Neuron (in vitro differentiated cells): ENCODE measurements at regions not wholly inside any gene's neighbourhood (a gene's known extent, or its start where the extent isn't known, plus 50 kb on each side); places are given as distances from the start of the nearest gene placed in this dataset.
"Not testable (repeated sequence)": the region's sequence is repeated elsewhere in the genome, so short reads cannot be mapped to it uniquely, and the experiment has no call there.

Experiments used
- H2AFZ ChIP-seq: one replicate; pipeline ENCODE4 v1.6.1; 2013; ENCODE audit warnings: low read depth, mild to moderate bottlenecking, inconsistent platforms, low read length, moderate library complexity
- H3K27me3 ChIP-seq: one replicate; pipeline ENCODE4 v1.6.1; 2013; ENCODE audit warnings: low read length; ENCODE audit not compliant: insufficient read depth
- H3K36me3 ChIP-seq: one replicate; pipeline ENCODE4 v1.6.1; 2013; ENCODE audit warnings: low read length; ENCODE audit not compliant: insufficient read depth
- H3K4me1 ChIP-seq: one replicate; pipeline ENCODE4 v1.6.1; 2013; ENCODE audit warnings: low read length; ENCODE audit not compliant: insufficient read depth
- H3K4me3 ChIP-seq: 2 replicates; pipeline ENCODE4 v1.5.1; 2013; ENCODE audit warnings: mild to moderate bottlenecking, low read length, moderate library complexity
- H3K9me3 ChIP-seq: one replicate; pipeline ENCODE4 v1.6.1; 2013; ENCODE audit warnings: low read length

DNA sequence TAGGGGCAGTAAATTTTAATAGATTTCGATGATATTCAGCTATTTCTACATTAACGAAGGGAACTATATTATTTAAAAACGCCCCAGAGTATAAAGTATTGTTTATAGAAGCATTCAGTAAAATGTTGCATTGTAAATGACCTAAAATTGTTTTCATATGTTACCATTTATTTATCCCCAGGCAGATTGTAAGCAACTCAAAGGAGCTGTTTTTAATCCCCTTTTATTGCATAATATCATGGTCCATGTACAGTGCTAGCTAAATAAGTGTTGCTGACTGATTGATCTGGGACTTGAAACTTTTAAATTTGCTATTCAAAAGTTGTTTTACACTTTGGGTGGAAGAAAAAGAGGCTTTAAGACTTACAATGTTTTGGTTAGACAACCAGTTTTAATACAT lies 199.0 kb upstream of the SLC38A2 start:
- no peaks in the 10 kb centered on the region for H3K9me3 ChIP-seq
- H3K36me3 ChIP-seq = no peaks in the 10 kb centered on the region
- no peaks in the 10 kb centered on the region for H3K4me1 ChIP-seq

DNA sequence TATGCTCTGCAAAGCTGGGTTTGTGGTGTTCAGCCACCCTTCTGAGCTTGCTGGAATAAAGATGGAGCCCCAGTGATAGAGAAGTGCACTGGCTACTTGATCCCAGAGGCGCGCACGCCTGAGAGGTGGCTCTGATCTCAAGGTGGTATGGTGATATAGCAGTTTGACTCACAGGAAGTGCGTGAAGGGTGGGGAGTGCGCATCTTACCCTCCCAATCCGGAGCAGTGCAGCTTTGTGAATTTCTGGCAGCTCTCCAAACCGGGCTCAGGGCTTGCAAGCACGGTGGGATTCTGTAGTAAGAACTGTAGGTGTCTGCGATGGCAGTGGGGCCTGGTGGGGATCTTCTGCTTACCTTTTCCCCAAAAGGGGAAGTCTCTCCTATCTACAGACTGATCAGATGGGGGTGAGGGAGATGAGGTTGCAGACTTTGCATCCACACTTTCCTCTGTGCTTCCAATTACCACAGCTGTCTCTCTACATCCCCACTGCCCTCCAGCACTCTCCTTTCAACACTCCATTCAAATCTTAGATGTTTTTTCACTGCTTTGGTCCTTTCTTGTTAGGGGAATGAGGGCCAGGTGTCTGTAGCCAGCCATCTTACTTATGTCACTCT lies 197.4 kb upstream of the SLC38A2 start:
- Histone ChIP-seq H3K27me3 (no peaks in the 10 kb centered on the region), H3K4me3 (no peak overlapping the region), H3K4me1 (no peaks in the 10 kb centered on the region), H3K36me3 (no peaks in the 10 kb centered on the region), H2AFZ (no peak overlapping the region), H3K9me3 (no peaks in the 10 kb centered on the region)

More for the DNA sequence above, 199.0 kb upstream of the SLC38A2 start:
- Histone ChIP-seq H3K27me3 (no peaks in the 10 kb centered on the region), H3K4me3 (no peak overlapping the region), H2AFZ (no peak overlapping the region)

DNA sequence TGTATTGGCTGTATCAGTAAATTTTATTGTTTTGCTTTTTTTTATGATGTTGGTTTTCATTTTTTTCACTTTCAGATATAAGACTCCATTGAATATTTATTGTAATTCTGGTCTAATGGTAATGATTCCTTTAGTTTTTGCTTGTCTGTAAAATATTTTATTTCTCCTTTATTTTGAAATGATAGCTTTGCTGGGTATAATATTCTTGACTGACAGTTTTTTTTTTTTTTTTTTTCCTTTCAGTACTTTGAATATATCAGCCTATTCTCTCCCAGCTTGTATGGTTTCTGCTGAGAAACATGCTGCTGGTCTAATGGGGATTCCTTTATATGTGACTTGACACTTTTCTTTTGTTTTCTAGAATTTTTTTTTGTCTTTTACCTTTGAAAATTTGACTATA lies 195.1 kb upstream of the SLC38A2 start:
- Histone ChIP-seq H2AFZ (no peak overlapping the region), H3K9me3 (no peaks in the 10 kb centered on the region), H3K36me3 (no peaks in the 10 kb centered on the region), H3K27me3 (no peaks in the 10 kb centered on the region), H3K4me3 (no peak overlapping the region), H3K4me1 (peaks cover 5% of the 10 kb centered on the region)

DNA sequence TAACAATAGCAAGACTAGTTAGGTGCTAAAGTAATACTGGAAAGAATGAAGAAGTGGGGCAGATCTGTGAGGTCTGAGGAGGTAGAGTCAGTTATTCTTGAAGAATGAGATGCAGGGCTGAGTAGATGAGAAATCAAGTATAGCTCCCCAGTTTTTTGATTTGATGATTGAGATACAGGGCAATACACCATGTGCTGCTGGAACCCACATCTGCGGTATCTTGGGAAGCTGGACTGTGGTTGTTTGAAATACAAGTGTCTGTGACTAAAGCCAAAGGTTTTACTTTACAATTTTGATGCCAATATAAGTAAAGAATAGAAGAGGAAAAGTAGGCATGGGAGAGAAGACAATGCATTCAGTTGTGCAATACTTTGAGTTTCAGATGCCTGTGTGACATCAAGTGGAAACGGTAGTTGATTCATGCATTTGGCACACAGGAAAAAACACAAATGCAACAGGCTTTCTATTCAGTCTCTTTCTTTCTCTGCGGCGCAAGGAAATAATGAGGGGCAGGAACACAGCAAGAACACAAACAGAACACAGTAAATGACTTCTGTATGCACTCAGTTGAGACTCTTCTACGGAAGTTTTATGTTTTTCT lies 190.2 kb upstream of the SLC38A2 start:
- no peaks in the 10 kb centered on the region for H3K9me3 ChIP-seq
- no peaks in the 10 kb centered on the region for H3K27me3 ChIP-seq
- H2AFZ ChIP-seq = no peak overlapping the region
- H3K36me3 ChIP-seq = no peaks in the 10 kb centered on the region
- H3K4me3 ChIP-seq = no peak overlapping the region
- peaks cover 7% of the 10 kb centered on the region for H3K4me1 ChIP-seq

DNA sequence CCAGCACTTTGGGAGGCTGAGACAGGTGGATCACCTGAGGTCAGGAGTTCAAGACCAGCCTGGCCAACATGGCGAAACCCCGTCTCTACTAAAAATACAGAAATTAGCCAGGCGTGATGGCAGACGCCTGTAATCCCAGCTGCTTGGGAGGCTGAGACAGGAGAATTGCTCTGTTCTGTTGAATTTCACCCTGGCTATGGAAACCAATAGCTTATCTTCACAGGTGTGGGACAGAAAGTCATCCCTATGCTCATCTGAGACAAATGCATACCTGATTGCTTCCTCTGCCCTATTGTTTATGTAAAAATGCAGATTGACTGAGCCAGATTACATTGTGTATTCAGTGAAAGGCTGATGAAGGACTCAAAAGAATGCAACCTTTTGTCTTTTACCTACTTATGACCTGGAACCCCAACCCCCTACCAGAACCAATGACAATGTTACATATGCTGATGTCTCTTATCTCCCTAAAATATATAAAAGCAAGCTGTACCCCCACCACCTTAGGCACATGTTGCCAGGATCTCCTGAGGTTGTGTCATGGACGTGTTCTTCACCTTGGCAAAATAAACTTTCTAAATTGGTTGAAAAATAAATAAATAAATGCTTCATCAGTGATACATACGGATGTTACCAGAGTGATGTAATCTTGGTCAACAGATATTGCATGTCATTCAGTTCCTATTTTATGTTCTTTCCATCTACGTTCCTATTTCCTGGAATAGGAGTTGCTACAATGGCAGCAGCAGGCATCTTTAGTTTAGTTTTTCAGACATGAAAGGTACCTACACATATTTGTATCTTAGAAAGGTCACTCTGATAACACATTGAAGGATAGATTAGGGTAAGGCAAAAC lies 189.4 kb upstream of the SLC38A2 start:
- not testable (repeated sequence) for H3K4me1 ChIP-seq, H3K4me3 ChIP-seq, H3K36me3 ChIP-seq, H3K9me3 ChIP-seq, H2AFZ ChIP-seq, H3K27me3 ChIP-seq

DNA sequence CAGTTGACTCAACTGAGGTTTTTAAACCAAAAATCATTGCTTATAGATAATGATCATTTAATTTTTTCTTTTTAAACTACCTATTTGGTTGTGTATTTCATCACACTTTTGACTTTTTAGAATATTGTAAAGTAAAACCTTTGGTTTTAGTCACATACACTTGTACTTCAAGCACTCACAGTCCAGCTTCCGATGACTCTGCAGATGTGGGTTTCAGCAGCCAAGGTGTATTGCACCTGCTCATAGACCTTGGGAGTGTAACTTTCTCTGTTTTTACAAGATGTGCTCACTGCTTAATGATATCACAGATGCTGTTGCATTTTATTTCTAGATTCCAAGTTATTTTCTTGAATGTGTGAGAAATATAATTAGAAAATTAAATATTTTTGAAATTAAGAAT lies 188.3 kb upstream of the SLC38A2 start:
- Histone ChIP-seq H2AFZ (no peak overlapping the region), H3K27me3 (no peaks in the 10 kb centered on the region), H3K36me3 (no peaks in the 10 kb centered on the region), H3K9me3 (no peaks in the 10 kb centered on the region), H3K4me3 (no peak overlapping the region), H3K4me1 (peaks cover 12% of the 10 kb centered on the region)

DNA sequence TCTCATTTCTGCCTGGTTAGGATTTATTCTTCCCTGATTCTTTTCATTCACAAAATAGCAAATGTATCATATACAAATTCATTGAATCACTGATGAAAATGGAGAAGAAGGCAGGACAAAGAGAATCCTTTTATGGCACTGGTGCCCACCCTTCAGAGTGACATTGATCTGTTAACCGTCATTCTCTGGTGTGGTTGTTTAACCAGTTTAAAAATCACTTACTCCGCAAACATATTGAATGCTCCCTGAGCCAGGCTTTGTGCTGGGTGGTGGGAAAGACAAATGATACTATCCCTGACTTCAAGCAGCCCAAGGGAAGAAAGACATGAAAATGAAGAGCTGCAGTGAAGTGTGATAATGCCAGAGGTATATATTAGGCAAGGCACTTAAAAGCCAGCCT lies 187.5 kb upstream of the SLC38A2 start:
- H2AFZ ChIP-seq = no peak overlapping the region
- H3K36me3 ChIP-seq = no peaks in the 10 kb centered on the region
- no peaks in the 10 kb centered on the region for H3K27me3 ChIP-seq
- H3K4me1 ChIP-seq = peaks cover 15% of the 10 kb centered on the region
- H3K4me3 ChIP-seq = no peak overlapping the region
- H3K9me3 ChIP-seq = no peaks in the 10 kb centered on the region

DNA sequence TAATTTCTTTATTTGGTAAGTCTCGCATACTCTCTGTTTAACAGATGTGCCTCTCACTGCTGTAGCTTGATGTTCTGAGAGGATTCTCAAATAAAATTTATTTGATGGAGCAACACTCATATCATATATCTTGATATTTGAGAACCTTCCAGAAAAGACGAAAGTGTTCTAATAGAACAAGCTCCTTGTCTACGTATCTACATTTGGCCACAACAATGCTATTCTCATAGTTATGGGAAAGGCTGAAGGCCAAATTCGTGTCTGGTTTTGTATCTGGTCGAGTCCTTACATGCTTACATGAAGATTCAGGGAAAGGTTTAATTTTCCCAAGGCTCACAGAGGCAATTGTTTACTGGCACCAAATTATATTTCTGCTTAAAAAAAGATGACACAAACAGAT lies 186.7 kb upstream of the SLC38A2 start:
- Histone ChIP-seq H3K36me3 (no peaks in the 10 kb centered on the region), H3K9me3 (no peaks in the 10 kb centered on the region), H3K4me3 (no peak overlapping the region), H3K4me1 (peaks cover 15% of the 10 kb centered on the region), H3K27me3 (no peaks in the 10 kb centered on the region), H2AFZ (no peak overlapping the region)

DNA sequence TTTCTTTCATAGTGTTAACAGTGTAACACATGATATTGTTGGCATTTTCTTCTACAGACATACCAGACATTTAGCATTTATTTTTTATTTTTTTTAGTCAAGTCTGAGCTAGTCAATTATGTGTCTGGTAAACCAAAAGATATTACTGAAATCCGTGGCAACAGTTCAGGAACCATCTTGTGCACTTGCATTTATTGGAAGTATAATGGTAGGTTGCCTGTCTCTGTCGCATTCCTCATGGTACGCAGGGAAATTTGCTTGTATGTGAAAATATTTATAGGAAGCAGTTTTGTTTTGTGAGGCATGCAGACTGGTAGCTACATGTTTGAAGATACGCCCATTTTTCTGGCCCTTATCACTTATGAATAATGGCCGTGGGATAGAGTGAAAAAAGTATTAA lies 186.1 kb upstream of the SLC38A2 start:
- peaks cover 15% of the 10 kb centered on the region for H3K4me1 ChIP-seq
- no peak overlapping the region for H2AFZ ChIP-seq
- no peaks in the 10 kb centered on the region for H3K36me3 ChIP-seq
- H3K4me3 ChIP-seq = no peak overlapping the region
- no peaks in the 10 kb centered on the region for H3K27me3 ChIP-seq
- no peaks in the 10 kb centered on the region for H3K9me3 ChIP-seq

DNA sequence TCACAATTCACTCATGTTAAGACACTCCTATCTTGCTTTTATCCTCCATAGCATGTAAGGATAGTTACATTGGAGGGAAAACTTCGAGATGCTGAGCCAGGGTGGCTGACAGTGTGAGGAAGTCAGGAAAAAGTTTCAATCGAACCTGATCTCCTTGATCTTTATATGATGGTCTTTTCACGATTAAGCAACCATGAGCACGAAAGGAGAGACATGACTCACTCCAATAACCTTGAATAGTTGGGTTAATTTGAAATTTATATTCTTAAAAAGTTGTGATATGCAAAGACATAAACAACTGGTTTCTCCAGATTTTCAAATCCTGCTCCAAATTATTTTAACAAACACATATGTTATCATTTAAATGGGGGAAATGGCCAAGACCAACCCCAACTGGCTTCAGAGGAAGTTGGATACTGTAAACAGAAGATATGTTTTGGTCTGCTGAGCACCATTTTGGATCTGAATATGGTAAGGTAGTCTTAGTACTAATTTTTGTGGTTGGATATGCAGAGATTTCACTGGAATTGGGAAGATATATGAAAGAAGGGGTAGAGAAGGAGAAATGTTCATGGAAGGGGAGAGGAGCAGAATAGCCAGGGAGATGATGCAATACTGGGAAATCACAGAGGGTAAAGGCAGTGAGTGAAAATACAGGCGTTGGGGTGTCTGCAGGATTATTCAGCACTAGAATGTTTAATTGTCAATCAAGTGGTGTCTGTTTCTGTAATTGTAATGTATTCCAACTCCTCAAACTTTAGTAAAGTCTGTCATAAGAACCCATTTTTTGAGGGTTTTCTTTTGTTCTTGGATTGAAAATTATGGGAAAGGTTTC lies 185.2 kb upstream of the SLC38A2 start:
- H3K36me3 ChIP-seq = no peaks in the 10 kb centered on the region
- no peaks in the 10 kb centered on the region for H3K27me3 ChIP-seq
- H3K4me1 ChIP-seq = peaks cover 11% of the 10 kb centered on the region
- no peaks in the 10 kb centered on the region for H3K9me3 ChIP-seq
- no peak overlapping the region for H3K4me3 ChIP-seq
- H2AFZ ChIP-seq = no peak overlapping the region

DNA sequence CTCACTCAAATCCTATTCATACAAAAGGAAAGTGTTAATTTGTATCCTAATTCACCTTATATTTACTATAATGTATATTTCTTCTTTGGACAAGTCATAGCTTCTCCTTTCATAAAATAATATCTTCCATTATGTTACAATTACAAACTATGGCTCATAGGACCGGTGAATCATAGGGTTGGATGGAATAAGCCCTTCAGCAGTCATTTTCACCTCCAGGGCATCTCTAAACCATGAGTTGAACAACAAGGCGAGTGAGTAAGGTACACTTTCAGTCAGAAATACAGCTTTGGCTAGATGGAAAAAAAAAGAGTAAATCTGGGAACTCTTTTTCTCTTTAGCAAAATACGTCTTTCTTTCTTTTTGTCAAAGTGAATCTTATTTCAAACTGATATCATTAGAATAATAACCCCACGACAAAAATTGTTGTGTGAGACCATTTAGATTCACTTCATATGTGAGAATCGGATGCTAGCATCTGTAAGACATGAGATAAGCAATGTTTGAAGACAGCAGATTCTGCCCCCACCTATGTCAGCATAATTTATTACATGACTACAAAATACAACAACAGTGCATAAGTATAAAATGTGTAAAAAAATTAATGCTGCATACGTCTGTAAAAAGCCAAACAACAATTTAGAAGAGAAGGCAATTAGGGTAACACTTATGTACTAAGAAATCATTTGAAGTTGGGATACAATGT lies 184.4 kb upstream of the SLC38A2 start:
- peaks cover 8% of the 10 kb centered on the region for H3K4me1 ChIP-seq
- H3K36me3 ChIP-seq = no peaks in the 10 kb centered on the region
- H3K4me3 ChIP-seq = no peak overlapping the region
- H2AFZ ChIP-seq = no peak overlapping the region
- H3K9me3 ChIP-seq = no peaks in the 10 kb centered on the region
- no peaks in the 10 kb centered on the region for H3K27me3 ChIP-seq

DNA sequence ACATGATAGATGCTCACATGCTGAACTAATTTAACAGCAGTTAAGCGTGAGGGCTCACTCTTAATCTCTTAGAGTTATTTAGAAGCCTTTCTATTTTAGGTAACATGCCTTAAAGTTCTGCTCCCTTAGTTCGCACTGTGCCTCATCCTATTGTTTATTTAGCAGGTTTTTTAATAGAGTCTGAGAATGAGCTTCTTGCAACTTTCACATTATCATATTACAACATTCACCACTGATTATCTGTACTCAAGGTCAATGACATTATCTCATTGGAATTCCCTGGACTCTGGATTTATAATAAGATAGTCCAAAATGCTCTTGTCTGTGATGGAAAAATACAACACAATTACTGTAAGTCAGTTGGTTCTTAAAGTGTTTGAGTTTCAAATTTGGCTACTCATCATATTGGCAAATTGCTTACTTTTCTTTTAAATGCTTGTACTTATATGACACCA lies 183.6 kb upstream of the SLC38A2 start:
- no peaks in the 10 kb centered on the region for H3K36me3 ChIP-seq
- H3K27me3 ChIP-seq = no peaks in the 10 kb centered on the region
- no peaks in the 10 kb centered on the region for H3K9me3 ChIP-seq
- H3K4me3 ChIP-seq = no peak overlapping the region
- peaks cover 8% of the 10 kb centered on the region for H3K4me1 ChIP-seq
- no peak overlapping the region for H2AFZ ChIP-seq
